SK-N-MC (cell line): ENCODE measurements at regions not wholly inside any gene's neighbourhood (a gene's known extent, or its start where the extent isn't known, plus 50 kb on each side); places are given as distances from the start of the nearest gene placed in this dataset.

ENCODE experiments used
- EZH2 ChIP-seq: fragments of 200-600 bp; sonication (generic); IDR thresholded peaks from one replicate; pipeline ENCODE4 v1.6.1; 2017; ENCODE audit warnings: antibody characterized with exemption
- FOXP2 ChIP-seq: optimal IDR thresholded peaks from 2 replicates; pipeline ENCODE3; 2011; ENCODE audit warnings: mild to moderate bottlenecking, moderate library complexity; ENCODE audit not compliant: insufficient read depth; ENCODE audit errors: extremely low read length, control extremely low read depth
- POLR2AphosphoS5 ChIP-seq: IDR thresholded peaks from 2 replicates; pipeline ENCODE4 v1.6.1; 2012; ENCODE audit warnings: mild to moderate bottlenecking, low read depth, low read length, borderline replicate concordance

- TF ChIP-seq POLR2AphosphoS5 (no peak), EZH2 (no peak), FOXP2 (no peak)
These were observed 446.5 kb downstream of the GABRG2 start for GRCh38 chr5:162514116-162514515.
